GM12873 (cell line): ENCODE measurements at regions not wholly inside any gene's neighbourhood (a gene's known extent, or its start where the extent isn't known, plus 50 kb on each side); places are given as distances from the start of the nearest gene placed in this dataset.

ENCODE experiments used
- CTCF ChIP-seq: IDR thresholded peaks from 2 replicates; pipeline ENCODE4 v1.5.1; 2012; ENCODE audit warnings: low read depth, mild to moderate bottlenecking, moderate library complexity, low read length, control low read depth; ENCODE audit not compliant: insufficient read depth; ENCODE audit errors: missing control alignments

- TF ChIP-seq CTCF: no peak
Measured at GRCh38 chr4:148778980-148779675, 336.9 kb upstream of the NR3C2 start.

DNA sequence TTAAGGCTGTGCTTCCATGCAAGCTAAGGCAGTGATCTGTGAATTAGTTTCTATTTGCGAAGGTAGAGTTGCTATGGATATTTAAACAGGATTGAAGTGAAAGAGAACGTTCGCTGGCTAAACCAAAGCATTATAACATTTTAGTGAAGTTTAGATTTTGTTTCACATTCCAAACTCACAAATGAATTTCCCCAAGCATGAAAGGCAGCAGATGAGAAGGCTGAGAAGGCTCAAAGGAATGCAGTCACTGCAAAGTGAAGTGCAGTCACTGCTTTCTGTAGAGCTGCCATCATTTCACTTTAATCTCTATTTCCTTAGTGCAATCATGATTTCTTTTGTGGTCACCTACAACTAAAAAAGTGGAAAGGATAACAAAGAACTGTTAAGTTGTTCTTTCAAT, 334.7 kb upstream of the NR3C2 start:
- TF ChIP-seq CTCF: no peak

GRCh38 chr4:148774134-148774533, 331.9 kb upstream of the NR3C2 start:
- TF ChIP-seq CTCF: no peak

- TF ChIP-seq CTCF: no peak
Measured at GRCh38 chr4:148773313-148773712, 331.1 kb upstream of the NR3C2 start.

GRCh38 chr4:148770848-148771247, 328.6 kb upstream of the NR3C2 start:
- TF ChIP-seq CTCF: no peak

GRCh38 chr4:148770377-148770776, 328.2 kb upstream of the NR3C2 start:
- no peak for TF ChIP-seq CTCF

- no peak for TF ChIP-seq CTCF
Measured at GRCh38 chr4:148764720-148765119, 322.5 kb upstream of the NR3C2 start.
